A673 (cell line): ENCODE measurements at regions not wholly inside any gene's neighbourhood (a gene's known extent, or its start where the extent isn't known, plus 50 kb on each side); places are given as distances from the start of the nearest gene placed in this dataset.
A peak's percentile ranks its signal among the peaks of the same experiment; 100 is the strongest.

Source experiments
- BruUV-seq: library from RNA; stranded (reverse); fragments of 400-500 nt; replicated peaks from 2 replicates; lab custom pipeline; 2021; lab: Mats Ljungman, UMichigan
- CTCF ChIA-PET: fragments of 300-600 bp; sonication (Branson Sonifier 250); formaldehyde crosslinking; loops from one replicate; lab custom pipeline; 2022; ENCODE audit warnings: antibody characterized with exemption; lab: Charles Lee
- POLR2A ChIA-PET: fragments of 300-600 bp; sonication (Branson Sonifier 250); formaldehyde crosslinking; loops from one replicate; lab custom pipeline; 2022; ENCODE audit warnings: antibody characterized with exemption; ENCODE audit not compliant: low non-redundant PET; lab: Charles Lee
- DNase-seq: peaks from one replicate; pipeline ENCODE4 v3.0.0-alpha.2; 2015; ENCODE audit warnings: low spot score
- H3K27ac ChIP-seq: fragments of 200-600 bp; sonication (generic); 2 replicates; pipeline ENCODE4 v1.5.1; 2016; ENCODE audit warnings: mixed run types, low read depth, mild to moderate bottlenecking, mixed read lengths, antibody characterized with exemption, low read length; ENCODE audit not compliant: poor library complexity, severe bottlenecking
- H3K27me3 ChIP-seq: fragments of 200-600 bp; sonication (generic); replicated peaks from 2 replicates; pipeline ENCODE4 v1.6.1; 2017; ENCODE audit warnings: mixed run types, low read depth, mild to moderate bottlenecking, mixed read lengths, antibody characterized with exemption, low read length; ENCODE audit not compliant: insufficient read depth, poor library complexity
- H3K36me3 ChIP-seq: fragments of 200-600 bp; sonication (generic); 2 replicates; pipeline ENCODE4 v1.6.1; 2016; ENCODE audit warnings: mixed run types, mild to moderate bottlenecking, mixed read lengths, antibody characterized with exemption, low read length; ENCODE audit not compliant: insufficient read depth, poor library complexity, severe bottlenecking
- H3K4me1 ChIP-seq: fragments of 200-600 bp; sonication (generic); 2 replicates; pipeline ENCODE4 v1.6.1; 2017; ENCODE audit warnings: mixed run types, mild to moderate bottlenecking, mixed read lengths, antibody characterized with exemption, low read length; ENCODE audit not compliant: insufficient read depth, poor library complexity, severe bottlenecking
- H3K4me3 ChIP-seq: fragments of 200-600 bp; sonication (generic); 2 replicates; pipeline ENCODE4 v1.5.1; 2016; ENCODE audit warnings: low read depth, mixed run types, mild to moderate bottlenecking, mixed read lengths, low read length; ENCODE audit not compliant: poor library complexity, severe bottlenecking
- H3K9me3 ChIP-seq: fragments of 200-600 bp; sonication (generic); 2 replicates; pipeline ENCODE4 v1.6.1; 2016; ENCODE audit warnings: mixed run types, low read depth, mild to moderate bottlenecking, mixed read lengths, antibody characterized with exemption, low read length; ENCODE audit not compliant: poor library complexity, severe bottlenecking
- EZH2 ChIP-seq: fragments of 200-600 bp; sonication (generic); IDR thresholded peaks from 2 replicates; pipeline ENCODE4 v1.6.1; 2017; ENCODE audit warnings: borderline replicate concordance, low read depth, mild to moderate bottlenecking, mixed read lengths, antibody characterized with exemption, low read length; ENCODE audit not compliant: poor library complexity, severe bottlenecking
- intact Hi-C: fragments of 100-400 bp; cut with micrococcal nuclease; formaldehyde crosslinking; loops from one replicate; pipeline ENCODE4 v1.10.0; 2022; ENCODE audit not compliant: unreplicated experiment
- TF ChIP-seq, protein P1 (sequence below): fragments of 300-800, 200-600 bp; sonication (generic); conservative IDR thresholded peaks from 2 replicates; pipeline ENCODE4 v1.5.1; 2017; ENCODE audit warnings: low read depth, mild to moderate bottlenecking, antibody characterized with exemption, low read length, moderate library complexity, mixed read lengths

GRCh38 chr7:81339946-81340345 lies 421.1 kb upstream of the SEMA3C start:
- CTCF ChIA-PET, result no interaction called here
- H3K27me3 ChIP-seq, result no peaks in the 10 kb centered on the region
- POLR2A ChIA-PET, result no interaction called here
- intact Hi-C loops, result no loop called here
- peak; percentile 5 for DNase-seq
- no peak overlapping the region for H3K4me3 ChIP-seq
- no TSS peak for BruUV-seq
- no peak overlapping the region for H3K27ac ChIP-seq
- TF ChIP-seq, protein P1, sequence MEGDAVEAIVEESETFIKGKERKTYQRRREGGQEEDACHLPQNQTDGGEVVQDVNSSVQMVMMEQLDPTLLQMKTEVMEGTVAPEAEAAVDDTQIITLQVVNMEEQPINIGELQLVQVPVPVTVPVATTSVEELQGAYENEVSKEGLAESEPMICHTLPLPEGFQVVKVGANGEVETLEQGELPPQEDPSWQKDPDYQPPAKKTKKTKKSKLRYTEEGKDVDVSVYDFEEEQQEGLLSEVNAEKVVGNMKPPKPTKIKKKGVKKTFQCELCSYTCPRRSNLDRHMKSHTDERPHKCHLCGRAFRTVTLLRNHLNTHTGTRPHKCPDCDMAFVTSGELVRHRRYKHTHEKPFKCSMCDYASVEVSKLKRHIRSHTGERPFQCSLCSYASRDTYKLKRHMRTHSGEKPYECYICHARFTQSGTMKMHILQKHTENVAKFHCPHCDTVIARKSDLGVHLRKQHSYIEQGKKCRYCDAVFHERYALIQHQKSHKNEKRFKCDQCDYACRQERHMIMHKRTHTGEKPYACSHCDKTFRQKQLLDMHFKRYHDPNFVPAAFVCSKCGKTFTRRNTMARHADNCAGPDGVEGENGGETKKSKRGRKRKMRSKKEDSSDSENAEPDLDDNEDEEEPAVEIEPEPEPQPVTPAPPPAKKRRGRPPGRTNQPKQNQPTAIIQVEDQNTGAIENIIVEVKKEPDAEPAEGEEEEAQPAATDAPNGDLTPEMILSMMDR, result no peak
- no peak for TF ChIP-seq EZH2
- no peaks in the 10 kb centered on the region for H3K4me1 ChIP-seq
- no peaks in the 10 kb centered on the region for H3K36me3 ChIP-seq
- H3K9me3 ChIP-seq, result no peaks in the 10 kb centered on the region

GRCh38 chr7:81333536-81333935 lies 414.7 kb upstream of the SEMA3C start:
- Histone ChIP-seq H3K4me1 (no peaks in the 10 kb centered on the region), H3K27ac (no peak overlapping the region), H3K36me3 (no peaks in the 10 kb centered on the region), H3K27me3 (no peaks in the 10 kb centered on the region), H3K9me3 (no peaks in the 10 kb centered on the region), H3K4me3 (no peak overlapping the region)
- DNase-seq, result no peak
- intact Hi-C loops, result no loop called here
- ChIA-PET CTCF (no interaction called here), POLR2A (no interaction called here)
- BruUV-seq, result no TSS peak
- TF ChIP-seq, protein P1, result no peak

- POLR2A ChIA-PET, result no interaction called here
- Histone ChIP-seq H3K27me3 (no peaks in the 10 kb centered on the region), H3K27ac (no peak overlapping the region), H3K9me3 (no peaks in the 10 kb centered on the region), H3K4me1 (no peaks in the 10 kb centered on the region), H3K4me3 (no peak overlapping the region), H3K36me3 (no peaks in the 10 kb centered on the region)
- no TSS peak for BruUV-seq
- TF ChIP-seq, protein P1, result no peak
- no peak for DNase-seq
- CTCF ChIA-PET, result no interaction called here
- intact Hi-C loops, result no loop called here
Observed at GRCh38 chr7:81333004-81333403, 414.2 kb upstream of the SEMA3C start.
